Bronchial epithelial cell (primary cell): ENCODE measurements at regions not wholly inside any gene's neighbourhood (a gene's known extent, or its start where the extent isn't known, plus 50 kb on each side); places are given as distances from the start of the nearest gene placed in this dataset.
"Not testable (repeated sequence)": the region's sequence is repeated elsewhere in the genome, so short reads cannot be mapped to it uniquely, and the experiment has no call there.

Experiments used
- DNase-seq: peaks from one replicate; pipeline ENCODE4 v3.0.0-alpha.2; 2010; ENCODE audit warnings: low read depth
- FAIRE-seq: peaks from 2 replicates; lab custom pipeline; 2011; peaks lifted over from hg19 to GRCh38; lab: Jason Lieb, UNC
- H3K27me3 ChIP-seq: 2 replicates; pipeline ENCODE4 v1.5.1; 2011; ENCODE audit warnings: low read length; ENCODE audit not compliant: control insufficient read depth, insufficient read depth
- H3K36me3 ChIP-seq: 2 replicates; pipeline ENCODE4 v1.5.1; 2011; ENCODE audit warnings: low read length; ENCODE audit not compliant: control insufficient read depth, insufficient read depth
- H3K4me3 ChIP-seq: 2 replicates; pipeline ENCODE4 v1.5.1; 2011; ENCODE audit warnings: mild to moderate bottlenecking, low read depth, low read length, control low read depth
- CTCF ChIP-seq: IDR thresholded peaks from 2 replicates; pipeline ENCODE4 v1.5.1; 2011; ENCODE audit warnings: mild to moderate bottlenecking, moderate library complexity, low read length, control low read depth, inconsistent platforms; ENCODE audit not compliant: insufficient read depth, severe bottlenecking

- FAIRE-seq (no peak), DNase-seq (no peak)
- Histone ChIP-seq H3K27me3 (no peaks in the 10 kb centered on the region), H3K36me3 (no peaks in the 10 kb centered on the region), H3K4me3 (no peak overlapping the region)
- no peak for TF ChIP-seq CTCF
Measured at GRCh38 chr14:106286697-106287290, 760.4 kb downstream of the TMEM121 start.

GRCh38 chr14:106287506-106287905 is 761.1 kb downstream of the TMEM121 start:
- TF ChIP-seq CTCF: no peak
- H3K36me3 ChIP-seq: no peaks in the 10 kb centered on the region
- H3K4me3 ChIP-seq: no peak overlapping the region
- DNase-seq (no peak), FAIRE-seq (no peak)
- no peaks in the 10 kb centered on the region for H3K27me3 ChIP-seq

- TF ChIP-seq CTCF: no peak
- Histone ChIP-seq H3K36me3 (no peaks in the 10 kb centered on the region), H3K27me3 (no peaks in the 10 kb centered on the region), H3K4me3 (no peak overlapping the region)
- FAIRE-seq (no peak), DNase-seq (no peak)
Measured at GRCh38 chr14:106291626-106292025, 765.2 kb downstream of the TMEM121 start.

GRCh38 chr14:106294324-106294723 is 767.9 kb downstream of the TMEM121 start:
- Histone ChIP-seq H3K4me3 (no peak overlapping the region), H3K27me3 (no peaks in the 10 kb centered on the region), H3K36me3 (no peaks in the 10 kb centered on the region)
- no peak for TF ChIP-seq CTCF
- FAIRE-seq: peak; percentile 13
- DNase-seq: no peak

GRCh38 chr14:106300951-106301510 is 774.6 kb downstream of the TMEM121 start:
- H3K4me3 ChIP-seq, H3K36me3 ChIP-seq, H3K27me3 ChIP-seq, DNase-seq, FAIRE-seq: not testable (repeated sequence)

- not testable (repeated sequence) for DNase-seq, H3K4me3 ChIP-seq, H3K36me3 ChIP-seq, H3K27me3 ChIP-seq
- FAIRE-seq: peak; percentile 64
Measured at GRCh38 chr14:106301609-106302008, 775.2 kb downstream of the TMEM121 start.

GRCh38 chr14:106302661-106303060 is 776.3 kb downstream of the TMEM121 start:
- no peaks in the 10 kb centered on the region for H3K27me3 ChIP-seq
- no peak for TF ChIP-seq CTCF
- no peak for DNase-seq
- H3K36me3 ChIP-seq: no peaks in the 10 kb centered on the region
- no peak for FAIRE-seq
- H3K4me3 ChIP-seq: no peak overlapping the region
